ENCODE measurements at regions not wholly inside any gene's neighbourhood (a gene's known extent, or its start where the extent isn't known, plus 50 kb on each side); places are given as distances from the start of the nearest gene placed in this dataset.

DNA sequence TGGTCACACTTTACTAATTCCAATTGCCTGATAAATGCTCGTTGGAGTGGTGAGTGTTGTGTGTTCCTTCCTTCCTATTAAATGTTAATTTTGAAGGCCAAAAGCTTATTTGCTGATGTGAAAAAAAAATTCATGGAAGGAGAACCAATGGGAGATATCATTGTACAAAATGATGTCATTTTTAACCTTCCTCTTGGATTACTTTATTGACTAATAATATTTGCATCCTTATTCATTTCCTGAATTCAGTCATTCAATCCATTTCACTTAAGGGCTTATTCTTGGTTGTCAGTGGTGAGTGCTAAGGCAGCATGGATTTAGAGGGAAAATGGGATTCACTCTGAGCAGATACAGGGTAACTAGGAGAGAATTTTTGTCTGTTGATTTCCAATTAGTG lies 216.0 kb upstream of the HTR2A start:
- WGBS, 2 experiments: 40 to 44% methylated on average over 1 of the region's 1 CpG
- H3K4me3 ChIP-seq (ENCODE audit: insufficient read depth, low read depth, low read length): no peak overlapping the region
- H3K27ac ChIP-seq (ENCODE audit: insufficient read depth, low read depth, low read length, poor library complexity, severe bottlenecking): peak overlapping the region; percentile 55
- H3K9me3 ChIP-seq (ENCODE audit: control insufficient read depth, low read length): no peaks in the 10 kb centered on the region
- H3K36me3 ChIP-seq (ENCODE audit: control insufficient read depth, insufficient read depth, low read length): no peaks in the 10 kb centered on the region
- peaks cover 16% of the 10 kb centered on the region for H3K4me1 ChIP-seq (ENCODE audit: control insufficient read depth, insufficient read depth, low read length)
- H3K27me3 ChIP-seq (ENCODE audit: control insufficient read depth, insufficient read depth, low read length, poor library complexity, severe bottlenecking): no peaks in the 10 kb centered on the region

DNA sequence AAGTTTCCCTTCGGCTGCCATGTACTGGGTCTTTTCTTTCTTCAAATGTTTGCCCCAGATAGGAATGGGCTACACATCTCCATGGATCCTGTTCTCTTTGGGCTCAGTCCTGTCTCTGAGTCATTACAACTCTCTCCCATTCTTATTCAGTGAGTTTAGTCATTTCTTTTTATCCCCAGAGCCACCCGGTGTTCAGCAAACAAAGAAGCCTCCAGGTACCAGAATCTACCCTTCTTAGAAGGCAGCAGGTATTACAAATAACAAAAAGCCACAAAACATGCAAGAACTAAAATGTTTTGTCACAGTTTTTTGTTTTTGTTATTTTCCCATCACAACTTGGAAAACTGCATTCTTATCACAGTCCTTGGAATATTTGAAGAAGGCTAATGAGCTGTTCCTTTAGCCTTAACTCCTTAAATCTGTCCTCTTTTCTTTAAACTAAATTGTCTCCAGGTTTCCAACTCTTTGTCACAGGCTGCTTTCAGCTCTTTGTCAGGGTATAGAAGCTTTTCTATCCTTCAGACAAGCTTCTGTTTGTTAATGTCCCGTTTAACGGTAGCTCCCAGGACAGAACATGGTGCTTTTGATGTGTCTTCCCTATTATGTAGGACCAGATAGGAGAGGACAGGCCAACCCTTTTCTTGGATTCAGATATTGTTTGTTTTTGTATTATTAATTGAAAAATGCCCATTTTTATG lies 215.5 kb upstream of the HTR2A start:
- Histone ChIP-seq H3K36me3 (ENCODE audit: control insufficient read depth, insufficient read depth, low read length) (no peaks in the 10 kb centered on the region), H3K27ac (ENCODE audit: insufficient read depth, low read depth, low read length, poor library complexity, severe bottlenecking) (peak overlapping the region; percentile 55), H3K4me1 (ENCODE audit: control insufficient read depth, insufficient read depth, low read length) (peaks cover 16% of the 10 kb centered on the region), H3K9me3 (ENCODE audit: control insufficient read depth, low read length) (no peaks in the 10 kb centered on the region), H3K27me3 (ENCODE audit: control insufficient read depth, insufficient read depth, low read length, poor library complexity, severe bottlenecking) (no peaks in the 10 kb centered on the region), H3K4me3 (ENCODE audit: insufficient read depth, low read depth, low read length) (no peak overlapping the region)
- 14 to 15% methylated on average over 4 of the region's 4 CpGs for WGBS, 2 experiments

- no peaks in the 10 kb centered on the region for H3K36me3 ChIP-seq (ENCODE audit: control insufficient read depth, insufficient read depth, low read length)
- H3K4me1 ChIP-seq (ENCODE audit: control insufficient read depth, insufficient read depth, low read length): peaks cover 16% of the 10 kb centered on the region
- H3K4me3 ChIP-seq (ENCODE audit: insufficient read depth, low read depth, low read length): no peak overlapping the region
- H3K27me3 ChIP-seq (ENCODE audit: control insufficient read depth, insufficient read depth, low read length, poor library complexity, severe bottlenecking): no peaks in the 10 kb centered on the region
- WGBS, 2 experiments: 91 to 100% methylated on average over 1 to 2 of the region's 3 CpGs
- no peak overlapping the region for H3K27ac ChIP-seq (ENCODE audit: insufficient read depth, low read depth, low read length, poor library complexity, severe bottlenecking)
- H3K9me3 ChIP-seq (ENCODE audit: control insufficient read depth, low read length): no peaks in the 10 kb centered on the region
Measured at GRCh38 chr13:47111499-47111898, 214.6 kb upstream of the HTR2A start.

GRCh38 chr13:47110833-47111240 lies 214.0 kb upstream of the HTR2A start:
- Histone ChIP-seq H3K36me3 (ENCODE audit: control insufficient read depth, insufficient read depth, low read length) (no peaks in the 10 kb centered on the region), H3K4me3 (ENCODE audit: insufficient read depth, low read depth, low read length) (no peak overlapping the region), H3K27ac (ENCODE audit: insufficient read depth, low read depth, low read length, poor library complexity, severe bottlenecking) (no peak overlapping the region), H3K9me3 (ENCODE audit: control insufficient read depth, low read length) (no peaks in the 10 kb centered on the region), H3K27me3 (ENCODE audit: control insufficient read depth, insufficient read depth, low read length, poor library complexity, severe bottlenecking) (no peaks in the 10 kb centered on the region), H3K4me1 (ENCODE audit: control insufficient read depth, insufficient read depth, low read length) (peaks cover 16% of the 10 kb centered on the region)
- WGBS, 2 experiments: 96% methylated on average over 12 of the region's 12 CpGs

DNA sequence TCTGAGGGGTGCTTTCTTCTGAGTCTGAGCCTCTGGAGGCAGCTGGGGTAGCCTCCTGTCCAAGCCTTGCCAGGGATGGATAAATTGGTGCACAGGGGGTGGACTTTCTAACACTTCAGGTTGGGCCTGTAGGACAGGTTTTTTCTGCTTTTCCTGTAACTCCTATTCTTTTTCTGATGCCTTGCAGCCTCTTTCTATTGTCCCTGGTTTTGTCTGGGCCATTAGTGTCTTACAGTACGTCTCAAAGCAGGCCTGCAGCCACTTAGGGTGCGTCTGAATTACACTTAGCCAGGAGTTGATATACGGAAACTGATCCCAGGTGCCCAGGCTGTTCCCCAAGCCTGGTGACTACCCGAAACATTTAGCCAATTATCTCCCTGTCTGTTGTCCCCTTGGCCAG lies 213.3 kb upstream of the HTR2A start:
- Histone ChIP-seq H3K4me3 (ENCODE audit: insufficient read depth, low read depth, low read length) (no peak overlapping the region), H3K27me3 (ENCODE audit: control insufficient read depth, insufficient read depth, low read length, poor library complexity, severe bottlenecking) (no peaks in the 10 kb centered on the region), H3K4me1 (ENCODE audit: control insufficient read depth, insufficient read depth, low read length) (peaks cover 16% of the 10 kb centered on the region), H3K9me3 (ENCODE audit: control insufficient read depth, low read length) (no peaks in the 10 kb centered on the region), H3K36me3 (ENCODE audit: control insufficient read depth, insufficient read depth, low read length) (no peaks in the 10 kb centered on the region), H3K27ac (ENCODE audit: insufficient read depth, low read depth, low read length, poor library complexity, severe bottlenecking) (no peak overlapping the region)
- 86 to 88% methylated on average over 4 of the region's 4 CpGs for WGBS, 2 experiments

GRCh38 chr13:47109028-47109427 lies 212.2 kb upstream of the HTR2A start:
- WGBS, 2 experiments: 94% methylated on average over 4 of the region's 4 CpGs

GRCh38 chr13:47100214-47100853 lies 203.5 kb upstream of the HTR2A start:
- H3K36me3 ChIP-seq (ENCODE audit: control insufficient read depth, insufficient read depth, low read length): no peaks in the 10 kb centered on the region
- 88 to 97% methylated on average over 3 to 4 of the region's 4 CpGs for WGBS, 2 experiments
- H3K4me1 ChIP-seq (ENCODE audit: control insufficient read depth, insufficient read depth, low read length): no peaks in the 10 kb centered on the region
- H3K27me3 ChIP-seq (ENCODE audit: control insufficient read depth, insufficient read depth, low read length, poor library complexity, severe bottlenecking): no peaks in the 10 kb centered on the region
- no peak overlapping the region for H3K27ac ChIP-seq (ENCODE audit: insufficient read depth, low read depth, low read length, poor library complexity, severe bottlenecking)
- H3K4me3 ChIP-seq (ENCODE audit: insufficient read depth, low read depth, low read length): no peak overlapping the region
- no peaks in the 10 kb centered on the region for H3K9me3 ChIP-seq (ENCODE audit: control insufficient read depth, low read length)

More at GRCh38 chr13:47109028-47109427, 212.2 kb upstream of the HTR2A start:
- Histone ChIP-seq H3K4me3 (ENCODE audit: insufficient read depth, low read depth, low read length) (no peak overlapping the region), H3K36me3 (ENCODE audit: control insufficient read depth, insufficient read depth, low read length) (no peaks in the 10 kb centered on the region), H3K27me3 (ENCODE audit: control insufficient read depth, insufficient read depth, low read length, poor library complexity, severe bottlenecking) (no peaks in the 10 kb centered on the region), H3K9me3 (ENCODE audit: control insufficient read depth, low read length) (no peaks in the 10 kb centered on the region), H3K27ac (ENCODE audit: insufficient read depth, low read depth, low read length, poor library complexity, severe bottlenecking) (no peak overlapping the region), H3K4me1 (ENCODE audit: control insufficient read depth, insufficient read depth, low read length) (peaks cover 16% of the 10 kb centered on the region)

DNA sequence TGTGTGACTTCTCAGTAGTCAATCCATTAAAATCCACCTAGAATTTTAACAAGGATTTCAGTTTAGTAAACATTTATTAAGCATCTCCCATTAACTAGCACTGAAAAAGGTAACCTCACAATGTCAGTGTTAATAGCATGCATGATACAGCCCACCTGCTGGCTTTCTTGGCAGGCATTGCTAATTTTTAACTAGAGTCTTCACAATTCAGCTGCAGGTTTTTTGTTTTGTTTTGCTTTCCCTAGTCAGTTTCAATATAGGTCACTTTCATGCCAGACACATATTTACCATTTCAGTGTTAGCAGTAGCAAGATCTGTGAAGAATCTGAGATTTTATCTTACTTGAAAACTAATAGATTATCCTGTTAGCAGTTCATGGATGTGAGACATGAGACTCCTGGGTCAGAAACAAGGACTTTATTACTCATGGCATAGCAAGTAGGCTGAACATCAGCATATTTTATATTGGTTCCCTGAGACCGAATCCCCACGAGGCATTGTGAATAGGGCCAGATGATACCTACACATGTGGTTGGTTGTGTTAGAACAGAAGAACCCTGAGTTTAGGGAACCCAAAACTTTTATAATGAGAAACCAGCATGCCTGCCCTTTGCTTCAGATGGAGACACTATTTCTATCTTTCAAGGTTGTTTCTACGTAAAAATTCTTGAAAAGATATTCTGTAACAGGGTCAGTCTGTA lies 198.0 kb upstream of the HTR2A start:
- Histone ChIP-seq H3K4me1 (ENCODE audit: control insufficient read depth, insufficient read depth, low read length) (no peaks in the 10 kb centered on the region), H3K27ac (ENCODE audit: insufficient read depth, low read depth, low read length, poor library complexity, severe bottlenecking) (no peak overlapping the region), H3K9me3 (ENCODE audit: control insufficient read depth, low read length) (no peaks in the 10 kb centered on the region), H3K4me3 (ENCODE audit: insufficient read depth, low read depth, low read length) (no peak overlapping the region), H3K27me3 (ENCODE audit: control insufficient read depth, insufficient read depth, low read length, poor library complexity, severe bottlenecking) (no peaks in the 10 kb centered on the region), H3K36me3 (ENCODE audit: control insufficient read depth, insufficient read depth, low read length) (no peaks in the 10 kb centered on the region)
- WGBS, 2 experiments: 67 to 90% methylated on average over 2 to 3 of the region's 3 CpGs

- H3K27ac ChIP-seq (ENCODE audit: insufficient read depth, low read depth, low read length, poor library complexity, severe bottlenecking): no peak overlapping the region
- no peaks in the 10 kb centered on the region for H3K4me1 ChIP-seq (ENCODE audit: control insufficient read depth, insufficient read depth, low read length)
- H3K27me3 ChIP-seq (ENCODE audit: control insufficient read depth, insufficient read depth, low read length, poor library complexity, severe bottlenecking): no peaks in the 10 kb centered on the region
- WGBS, 2 experiments: 90 to 92% methylated on average over 2 of the region's 2 CpGs
- H3K36me3 ChIP-seq (ENCODE audit: control insufficient read depth, insufficient read depth, low read length): no peaks in the 10 kb centered on the region
- H3K4me3 ChIP-seq (ENCODE audit: insufficient read depth, low read depth, low read length): no peak overlapping the region
- no peaks in the 10 kb centered on the region for H3K9me3 ChIP-seq (ENCODE audit: control insufficient read depth, low read length)
Measured at GRCh38 chr13:47092202-47092601, 195.3 kb upstream of the HTR2A start.

- no peaks in the 10 kb centered on the region for H3K9me3 ChIP-seq (ENCODE audit: control insufficient read depth, low read length)
- WGBS, 2 experiments: 83 to 89% methylated on average over 1 of the region's 1 CpG
- no peaks in the 10 kb centered on the region for H3K36me3 ChIP-seq (ENCODE audit: control insufficient read depth, insufficient read depth, low read length)
- H3K4me3 ChIP-seq (ENCODE audit: insufficient read depth, low read depth, low read length): no peak overlapping the region
- H3K27ac ChIP-seq (ENCODE audit: insufficient read depth, low read depth, low read length, poor library complexity, severe bottlenecking): no peak overlapping the region
- H3K4me1 ChIP-seq (ENCODE audit: control insufficient read depth, insufficient read depth, low read length): peaks cover 6% of the 10 kb centered on the region
- H3K27me3 ChIP-seq (ENCODE audit: control insufficient read depth, insufficient read depth, low read length, poor library complexity, severe bottlenecking): no peaks in the 10 kb centered on the region
Measured at GRCh38 chr13:47087841-47088240, 191.0 kb upstream of the HTR2A start.
